T47D (cell line): ENCODE measurements at regions not wholly inside any gene's neighbourhood (a gene's known extent, or its start where the extent isn't known, plus 50 kb on each side); places are given as distances from the start of the nearest gene placed in this dataset.

Experiments used
- DNase-seq, 2 experiments: peaks; one replicate each; pipeline versions ENCODE4 v3.0.0 to v3.0.0-alpha.2; 2011 to 2012; ENCODE audit warnings: low read depth in 1 of 2, low spot score in 1 of 2
- JUND ChIP-seq: IDR thresholded peaks from 2 replicates; pipeline ENCODE4 v1.6.1; 2012; ENCODE audit warnings: low read depth
- in situ Hi-C: cut with HindIII; loops from 2 replicates; pipeline ENCODE4 v1.10.0; 2016; ENCODE audit warnings: low sequenced_read_pairs, low pct_unique_long_range_greater_than_20kb

DNA sequence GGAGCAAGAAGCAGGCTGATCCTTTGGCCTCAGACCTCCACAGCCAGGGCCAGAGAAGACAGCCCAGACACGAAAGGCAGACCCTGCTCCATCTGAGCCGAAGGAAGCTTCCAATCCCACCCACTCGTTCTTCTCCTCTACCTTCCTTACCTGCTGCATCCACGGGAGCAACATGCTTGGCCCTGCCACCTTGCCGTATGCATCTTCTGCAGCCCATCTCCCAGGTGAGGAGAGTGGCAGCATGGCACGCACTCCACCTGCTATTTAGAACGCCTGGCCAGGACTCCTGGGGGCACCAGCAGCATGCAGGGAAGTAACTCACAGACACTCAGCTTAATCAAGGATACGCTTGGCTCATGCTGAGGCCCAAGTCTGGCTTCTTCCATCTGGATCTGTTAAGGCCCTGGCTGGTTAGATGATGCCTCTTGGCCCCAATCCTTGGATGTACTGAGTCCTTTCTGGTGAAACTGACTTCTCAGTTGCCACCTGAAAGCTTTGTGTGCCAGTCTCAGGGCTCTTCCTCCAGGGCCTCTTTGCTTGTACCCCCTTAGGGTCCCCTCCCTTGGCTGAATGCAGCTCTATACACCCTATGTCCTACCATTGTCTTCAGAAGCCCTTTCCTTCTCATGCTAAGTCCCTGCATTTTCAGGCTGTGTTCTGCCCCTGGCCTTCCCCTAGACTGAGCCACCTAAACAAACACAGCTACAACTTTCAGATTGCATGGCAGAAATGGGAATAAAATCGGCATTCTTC lies 604.9 kb downstream of the BUD13 start:
- TF ChIP-seq JUND: no peak
- no peak for DNase-seq
- in situ Hi-C loops: no loop called here

DNA sequence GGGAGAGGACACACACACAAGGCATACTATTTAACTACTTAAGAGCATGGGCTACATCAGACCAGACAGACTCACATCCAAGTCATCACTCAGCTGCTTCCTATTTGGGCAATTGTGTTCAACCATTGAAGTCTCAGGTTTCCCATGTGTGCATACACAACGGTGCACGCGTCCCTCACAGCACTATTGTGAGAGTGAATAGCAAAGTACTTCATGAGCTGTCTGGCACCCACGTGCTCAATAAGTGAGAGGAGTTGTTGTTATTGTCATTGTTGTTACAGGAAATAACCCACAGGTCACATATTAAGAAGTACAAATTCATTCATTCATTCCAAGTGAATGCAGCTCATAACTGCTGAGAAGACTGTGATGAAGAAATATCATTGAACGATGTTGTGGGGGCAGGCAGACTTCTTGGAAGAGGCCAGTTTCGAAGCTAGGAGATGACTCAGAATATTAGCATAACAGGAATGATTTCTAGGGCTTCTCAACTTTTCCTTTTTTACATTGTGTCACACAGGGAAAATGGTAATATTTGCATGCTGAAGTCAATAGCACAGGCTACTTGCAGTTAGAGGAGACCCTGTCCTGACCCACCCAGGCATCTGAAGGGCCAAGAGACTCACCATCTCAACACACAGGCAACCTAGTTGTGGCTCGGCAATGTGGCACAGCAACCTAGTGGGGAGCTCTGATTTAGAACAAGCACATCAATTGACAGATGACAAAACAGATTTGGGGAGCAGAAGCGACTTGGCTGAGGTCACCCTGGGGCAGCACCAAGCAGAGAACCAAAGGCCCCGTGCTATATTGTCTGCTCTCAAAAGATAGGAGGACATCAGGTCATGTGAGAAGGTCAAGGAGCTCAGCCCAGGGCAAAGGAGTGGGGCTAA lies 606.0 kb downstream of the BUD13 start:
- in situ Hi-C loops: no loop called here

DNA sequence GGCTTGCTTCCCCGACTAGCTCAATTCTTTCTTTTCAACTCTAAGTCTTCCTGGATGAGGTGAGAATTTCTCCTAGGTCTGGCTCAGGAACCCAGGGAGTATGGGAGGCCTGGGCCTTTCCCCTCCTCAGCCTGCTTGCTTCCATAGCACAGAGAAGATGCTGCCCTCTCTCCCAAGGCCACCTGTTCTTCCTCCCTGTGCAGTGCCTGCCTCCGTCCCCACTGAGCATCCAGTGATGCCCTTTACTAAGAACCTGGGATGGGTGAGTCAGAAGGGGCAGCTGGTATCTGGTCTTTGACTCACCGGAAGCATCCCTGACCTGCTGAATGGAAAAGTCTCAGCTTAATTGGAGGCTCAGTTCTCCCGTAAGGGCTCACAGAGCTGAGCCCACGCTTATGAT lies 607.9 kb downstream of the BUD13 start:
- in situ Hi-C loops: no loop called here
- no peak for TF ChIP-seq JUND

More for the DNA sequence above, 606.0 kb downstream of the BUD13 start:
- TF ChIP-seq JUND: no peak
- DNase-seq: no peak

DNA sequence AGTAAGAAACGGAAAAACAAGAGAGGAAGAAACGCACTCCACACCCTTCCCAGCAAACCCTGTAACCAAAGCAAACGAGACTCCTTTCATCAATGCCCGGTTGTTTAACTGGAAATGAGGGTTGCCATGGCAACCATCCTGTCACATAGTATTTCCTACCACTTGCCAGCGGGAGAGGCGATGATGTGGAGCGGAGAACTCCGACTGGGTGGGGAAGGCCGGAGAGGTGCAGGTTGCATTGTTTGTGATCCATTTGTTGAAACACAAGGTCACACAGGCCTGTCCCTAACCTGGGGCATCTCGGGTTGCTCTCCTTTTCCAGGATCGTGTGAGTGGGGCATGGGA lies 609.9 kb downstream of the BUD13 start:
- no peak for DNase-seq
- in situ Hi-C loops: no loop called here

More for the DNA sequence above, 607.9 kb downstream of the BUD13 start:
- no peak for DNase-seq

GRCh38 chr11:116162086-116162885 lies 610.5 kb downstream of the BUD13 start:
- DNase-seq: no peak
- TF ChIP-seq JUND: no peak
- in situ Hi-C loops: no loop called here

More for the DNA sequence above, 609.9 kb downstream of the BUD13 start:
- no peak for TF ChIP-seq JUND

DNA sequence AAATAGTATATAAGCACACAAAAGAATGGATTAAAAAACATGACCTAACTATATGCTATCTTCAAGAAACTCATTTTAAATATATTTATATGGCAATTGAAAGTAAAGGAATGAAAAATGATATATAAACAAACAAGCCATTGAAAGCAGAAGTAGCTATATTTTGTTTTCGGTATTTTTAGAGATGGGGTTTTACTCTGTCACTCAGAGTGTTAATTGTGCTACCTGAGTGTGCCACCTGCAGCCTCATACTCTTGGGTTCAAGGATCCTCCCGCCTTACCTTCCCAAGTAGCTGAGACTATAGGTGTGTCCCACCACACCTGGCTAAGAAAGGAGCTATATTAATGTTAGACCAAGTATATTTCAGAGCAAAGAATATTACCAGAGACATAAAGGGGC lies 624.1 kb downstream of the BUD13 start:
- no peak for TF ChIP-seq JUND
- in situ Hi-C loops: no loop called here
- no peak for DNase-seq

- no peak for TF ChIP-seq JUND
- DNase-seq: no peak
- in situ Hi-C loops: no loop called here
These were observed 624.7 kb downstream of the BUD13 start for GRCh38 chr11:116148056-116148455.

DNA sequence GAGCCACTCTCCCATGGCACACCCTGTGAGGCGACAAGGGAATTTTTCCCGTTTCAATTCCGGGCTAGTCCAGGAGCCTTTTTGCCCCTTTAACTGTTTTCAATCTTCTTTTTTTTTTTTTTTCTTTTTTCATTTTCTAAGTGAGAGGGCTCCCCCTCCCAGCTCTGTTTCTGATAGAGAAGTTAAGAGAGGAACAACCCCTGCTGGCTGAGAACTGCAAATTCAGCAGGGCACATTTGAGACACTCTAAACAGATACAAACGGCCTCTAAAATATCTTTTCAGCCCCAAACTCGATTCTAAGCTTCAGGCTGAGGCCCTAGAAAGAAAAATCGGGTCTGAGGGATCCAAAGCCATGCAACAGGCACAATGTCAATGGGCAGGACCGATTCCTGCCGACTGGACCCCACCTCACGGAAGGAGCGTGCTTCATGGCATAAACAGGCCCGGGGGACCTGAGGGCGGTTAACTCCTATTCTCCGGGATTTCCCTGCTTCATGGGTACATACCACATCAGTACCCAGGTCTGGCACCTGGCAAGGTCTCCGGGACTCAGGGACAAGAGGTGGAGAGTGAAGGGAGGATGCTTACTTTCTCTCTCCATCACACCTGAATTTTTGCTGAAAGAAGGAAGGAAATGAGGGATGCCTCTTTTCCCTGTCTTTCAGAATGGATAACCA lies 627.5 kb downstream of the BUD13 start:
- in situ Hi-C loops: no loop called here
- TF ChIP-seq JUND: no peak
- DNase-seq: no peak

DNA sequence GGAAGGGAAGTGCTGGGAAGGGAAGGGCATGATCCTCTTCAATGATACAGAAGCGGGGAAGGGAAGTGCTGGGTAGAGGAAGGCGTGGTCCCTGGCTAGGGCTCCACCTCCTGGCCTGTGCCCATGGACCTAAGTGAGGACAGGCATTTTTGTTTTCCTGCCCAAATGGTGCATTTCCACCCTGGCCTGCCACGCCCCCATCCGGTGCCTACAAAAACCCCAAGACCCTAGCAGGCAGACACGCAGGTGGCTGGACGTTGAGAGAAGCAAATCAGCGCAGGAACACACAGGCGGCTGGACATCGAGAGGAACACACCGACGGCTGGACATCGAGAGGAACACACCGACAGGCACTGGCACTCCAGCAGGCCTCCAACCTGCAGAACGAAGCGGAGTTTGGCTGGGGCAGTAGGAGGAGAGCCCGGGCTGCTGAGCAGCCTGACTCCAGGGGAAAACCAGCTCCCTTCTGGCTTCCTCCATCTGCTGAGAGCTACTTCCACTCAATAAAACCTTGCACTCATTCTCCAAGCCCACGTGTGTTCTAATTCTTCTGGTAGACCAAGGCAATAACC lies 628.3 kb downstream of the BUD13 start:
- no peak for TF ChIP-seq JUND
- DNase-seq: no peak
- in situ Hi-C loops: no loop called here

- DNase-seq: no peak
- TF ChIP-seq JUND: no peak
- in situ Hi-C loops: no loop called here
These were observed 634.1 kb upstream of the CADM1 start for GRCh38 chr11:116138280-116138679.

GRCh38 chr11:116137753-116138152 lies 633.5 kb upstream of the CADM1 start:
- DNase-seq: no peak
- in situ Hi-C loops: no loop called here
- no peak for TF ChIP-seq JUND
